Neutrophil (primary cell): ENCODE measurements at regions not wholly inside any gene's neighbourhood (a gene's known extent, or its start where the extent isn't known, plus 50 kb on each side); places are given as distances from the start of the nearest gene placed in this dataset.

ENCODE experiments used
- H3K27ac ChIP-seq: fragments of 200-600 bp; sonication (generic); 2 replicates; pipeline ENCODE4 v1.5.1; 2016; ENCODE audit warnings: mild to moderate bottlenecking, moderate library complexity
- H3K27me3 ChIP-seq: fragments of 200-600 bp; sonication (generic); 2 replicates; pipeline ENCODE4 v1.6.0; 2016; ENCODE audit warnings: mild to moderate bottlenecking
- H3K36me3 ChIP-seq: fragments of 200-600 bp; sonication (generic); 2 replicates; pipeline ENCODE4 v1.5.1; 2017
- H3K4me1 ChIP-seq, 2 experiments: fragments of 200-600 bp in 1 of 2; sonication (generic) in 1 of 2; 1 replicate in 1 of 2; 2 replicates in 1 of 2; pipeline versions ENCODE4 v1.5.1 to v1.6.1; 2013 to 2016; ENCODE audit warnings: low read depth in 1 of 2, low read length in 1 of 2, mild to moderate bottlenecking in 1 of 2, moderate library complexity in 1 of 2; ENCODE audit not compliant: control insufficient read depth in 1 of 2, insufficient read depth in 1 of 2
- H3K4me3 ChIP-seq, 2 experiments: fragments of 200-600 bp in 1 of 2; sonication (generic) in 1 of 2; 1 replicate in 1 of 2; 2 replicates in 1 of 2; pipeline ENCODE4 v1.5.1; 2013 to 2016; ENCODE audit warnings: low read depth in 1 of 2, low read length in 1 of 2, mild to moderate bottlenecking in 1 of 2, moderate library complexity in 1 of 2
- H3K9me3 ChIP-seq: fragments of 200-600 bp; sonication (generic); 2 replicates; pipeline ENCODE4 v1.5.1; 2016
- CTCF ChIP-seq: fragments of 200-600 bp; sonication (generic); IDR thresholded peaks from 2 replicates; pipeline ENCODE4 v1.5.1; 2016; ENCODE audit warnings: antibody characterized with exemption

GRCh38 chr18:41009926-41010325 lies 945.1 kb upstream of the PIK3C3 start:
- no peaks in the 10 kb centered on the region for H3K4me1 ChIP-seq
- no peaks in the 10 kb centered on the region for H3K36me3 ChIP-seq
- H3K4me3 ChIP-seq = no peak overlapping the region
- H3K9me3 ChIP-seq = no peaks in the 10 kb centered on the region
- no peak for TF ChIP-seq CTCF
- no peaks in the 10 kb centered on the region for H3K27me3 ChIP-seq
- no peak overlapping the region for H3K27ac ChIP-seq

DNA sequence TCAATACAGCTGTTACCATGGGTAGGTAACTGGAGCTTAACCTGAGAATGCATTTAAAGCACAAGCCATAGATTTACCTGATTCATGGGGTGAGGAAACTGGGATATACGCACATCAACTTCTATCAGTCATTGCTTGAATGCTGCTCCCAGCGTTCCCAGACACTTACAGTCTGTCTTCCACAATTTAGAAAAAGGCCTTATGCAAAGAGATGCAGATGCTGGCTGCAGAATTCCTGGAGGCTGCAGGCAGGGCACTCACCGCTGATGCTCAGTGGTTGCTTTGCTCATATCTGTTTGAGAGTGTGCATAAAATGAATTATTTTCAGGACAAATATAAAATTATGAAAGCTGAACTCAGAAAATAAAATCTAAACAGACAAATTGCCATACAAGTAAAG lies 950.7 kb upstream of the PIK3C3 start:
- Histone ChIP-seq H3K27me3 (no peaks in the 10 kb centered on the region), H3K4me1 (no peaks in the 10 kb centered on the region), H3K4me3 (no peak overlapping the region), H3K27ac (no peak overlapping the region), H3K9me3 (no peaks in the 10 kb centered on the region), H3K36me3 (no peaks in the 10 kb centered on the region)
- TF ChIP-seq CTCF = no peak

DNA sequence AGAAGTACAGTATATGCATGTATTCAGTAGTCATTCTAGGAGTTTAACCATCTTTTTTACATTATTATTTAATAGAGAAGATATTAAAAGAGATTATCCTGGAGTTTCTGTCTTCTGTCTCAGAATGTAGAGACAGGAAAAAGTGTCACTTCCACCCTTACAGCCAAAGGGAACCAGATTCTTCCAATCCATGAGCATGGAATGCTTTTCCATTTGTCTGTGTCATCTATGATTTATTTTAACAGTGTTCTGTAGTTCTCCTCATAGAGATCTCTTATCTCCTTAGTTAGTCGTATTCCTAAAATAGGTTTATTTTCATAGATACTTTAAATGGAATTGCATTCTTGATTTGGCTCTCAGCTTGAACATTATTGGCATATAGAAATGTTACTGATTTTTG lies 959.5 kb upstream of the PIK3C3 start:
- no peak for TF ChIP-seq CTCF
- Histone ChIP-seq H3K27ac (no peak overlapping the region), H3K9me3 (no peaks in the 10 kb centered on the region), H3K4me3 (no peak overlapping the region), H3K36me3 (no peaks in the 10 kb centered on the region), H3K4me1 (no peaks in the 10 kb centered on the region), H3K27me3 (no peaks in the 10 kb centered on the region)

DNA sequence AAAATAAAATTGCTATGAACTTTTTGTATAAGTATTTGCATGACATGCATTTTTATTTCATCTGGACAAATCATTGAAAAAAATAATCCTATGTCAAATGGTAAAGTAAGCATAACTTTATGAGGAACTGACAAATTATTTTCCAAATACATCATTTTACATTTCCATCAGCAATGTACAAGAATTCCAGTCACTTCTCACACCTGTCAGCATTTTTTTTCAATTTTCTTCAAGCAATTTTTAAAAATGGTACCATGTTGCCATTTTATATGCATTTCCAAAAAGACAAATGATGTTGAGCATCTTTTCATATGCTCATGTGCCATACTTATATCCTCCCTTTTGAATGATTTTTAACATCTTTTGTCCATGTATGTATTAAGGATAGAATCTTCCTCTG lies 961.7 kb upstream of the PIK3C3 start:
- Histone ChIP-seq H3K4me3 (no peak overlapping the region), H3K9me3 (no peaks in the 10 kb centered on the region), H3K36me3 (no peaks in the 10 kb centered on the region), H3K27me3 (no peaks in the 10 kb centered on the region), H3K27ac (no peak overlapping the region), H3K4me1 (no peaks in the 10 kb centered on the region)
- TF ChIP-seq CTCF = no peak

DNA sequence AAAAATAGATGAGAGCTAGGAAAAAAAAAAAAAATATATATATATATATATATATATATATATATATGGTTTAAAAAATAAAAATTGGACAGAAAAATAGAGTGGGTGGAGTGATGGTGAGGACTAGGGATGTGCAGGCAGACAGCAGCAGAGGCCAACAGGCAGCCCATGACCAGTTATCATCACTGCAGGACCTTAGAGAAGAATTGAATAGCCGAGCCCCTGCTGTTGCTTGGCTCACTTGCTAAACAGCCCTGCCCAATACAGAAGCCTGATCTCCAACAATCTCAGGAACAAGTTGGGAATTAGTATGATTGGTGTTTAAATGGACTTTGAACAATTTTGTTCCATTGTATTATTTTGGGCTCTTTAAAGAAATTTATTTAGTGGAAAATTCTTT lies 967.5 kb upstream of the PIK3C3 start:
- no peak for TF ChIP-seq CTCF
- Histone ChIP-seq H3K4me3 (no peak overlapping the region), H3K36me3 (no peaks in the 10 kb centered on the region), H3K27me3 (no peaks in the 10 kb centered on the region), H3K4me1 (no peaks in the 10 kb centered on the region), H3K27ac (no peak overlapping the region), H3K9me3 (no peaks in the 10 kb centered on the region)

DNA sequence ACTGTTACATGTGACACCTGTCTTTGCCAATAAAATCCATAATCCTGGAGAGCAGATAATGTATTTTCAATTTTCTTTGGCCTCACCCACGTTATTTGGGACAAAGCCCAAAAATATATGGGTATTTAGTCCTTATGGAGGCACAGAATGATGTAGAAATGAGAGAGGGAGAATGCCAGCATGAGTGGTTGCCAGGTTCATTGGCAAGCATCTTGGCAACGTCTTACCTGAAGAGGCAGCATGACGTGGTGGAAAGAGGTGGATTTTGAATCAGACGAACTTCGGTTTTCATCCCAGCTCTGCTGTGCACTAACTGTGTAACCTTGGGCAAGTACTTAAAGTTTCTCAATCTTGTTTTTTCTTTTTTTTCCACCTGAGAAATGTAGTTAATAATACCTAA lies 969.6 kb upstream of the PIK3C3 start:
- Histone ChIP-seq H3K36me3 (no peaks in the 10 kb centered on the region), H3K27me3 (no peaks in the 10 kb centered on the region), H3K4me1 (no peaks in the 10 kb centered on the region), H3K27ac (no peak overlapping the region), H3K4me3 (no peak overlapping the region), H3K9me3 (no peaks in the 10 kb centered on the region)
- no peak for TF ChIP-seq CTCF
